ENCODE measurements at regions not wholly inside any gene's neighbourhood (a gene's known extent, or its start where the extent isn't known, plus 50 kb on each side); places are given as distances from the start of the nearest gene placed in this dataset.

DNA sequence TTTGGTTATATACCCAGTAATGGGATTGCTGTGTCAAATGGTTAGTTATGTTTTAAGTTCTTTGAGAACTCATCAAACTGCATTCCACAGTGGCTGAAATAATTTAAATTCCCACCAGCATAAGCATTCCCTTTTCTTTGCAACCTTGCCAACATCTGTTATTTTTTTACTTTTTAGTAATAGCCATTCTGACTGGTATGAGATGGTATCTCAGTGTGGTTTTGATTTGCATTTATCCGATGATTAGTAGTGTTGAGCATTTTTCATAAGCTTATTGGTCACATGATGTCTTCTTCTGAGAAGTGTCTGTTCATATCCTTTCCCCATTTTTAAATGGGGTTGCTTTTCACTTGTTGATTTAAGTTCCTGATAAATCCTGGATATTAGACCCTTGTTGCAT lies 435.7 kb upstream of the RIOK2 start:
- TF ChIP-seq POLR2A (IDR thresholded peaks at IDR 0.05) (no peak), POLR2AphosphoS5 (IDR thresholded peaks at IDR 0.05) (no peak)
- TF ChIP-seq, protein P1, sequence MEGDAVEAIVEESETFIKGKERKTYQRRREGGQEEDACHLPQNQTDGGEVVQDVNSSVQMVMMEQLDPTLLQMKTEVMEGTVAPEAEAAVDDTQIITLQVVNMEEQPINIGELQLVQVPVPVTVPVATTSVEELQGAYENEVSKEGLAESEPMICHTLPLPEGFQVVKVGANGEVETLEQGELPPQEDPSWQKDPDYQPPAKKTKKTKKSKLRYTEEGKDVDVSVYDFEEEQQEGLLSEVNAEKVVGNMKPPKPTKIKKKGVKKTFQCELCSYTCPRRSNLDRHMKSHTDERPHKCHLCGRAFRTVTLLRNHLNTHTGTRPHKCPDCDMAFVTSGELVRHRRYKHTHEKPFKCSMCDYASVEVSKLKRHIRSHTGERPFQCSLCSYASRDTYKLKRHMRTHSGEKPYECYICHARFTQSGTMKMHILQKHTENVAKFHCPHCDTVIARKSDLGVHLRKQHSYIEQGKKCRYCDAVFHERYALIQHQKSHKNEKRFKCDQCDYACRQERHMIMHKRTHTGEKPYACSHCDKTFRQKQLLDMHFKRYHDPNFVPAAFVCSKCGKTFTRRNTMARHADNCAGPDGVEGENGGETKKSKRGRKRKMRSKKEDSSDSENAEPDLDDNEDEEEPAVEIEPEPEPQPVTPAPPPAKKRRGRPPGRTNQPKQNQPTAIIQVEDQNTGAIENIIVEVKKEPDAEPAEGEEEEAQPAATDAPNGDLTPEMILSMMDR (IDR thresholded peaks at IDR 0.05), result no peak
- Histone ChIP-seq H3K9me3 (no peaks in the 10 kb centered on the region), H3K4me1 (replicated peaks) (no peaks in the 10 kb centered on the region), H3K27me3 (replicated peaks; ENCODE audit: insufficient read depth) (no peaks in the 10 kb centered on the region), H3K27ac (no peak overlapping the region), H3K4me3 (no peak overlapping the region), H3K36me3 (no peaks in the 10 kb centered on the region)
- intact Hi-C loops (cut with DNase I), result no loop called here
- no peak for DNase-seq (ENCODE audit: low spot score)
- WGBS, result 88% methylated on average over 1 of the region's 1 CpG

DNA sequence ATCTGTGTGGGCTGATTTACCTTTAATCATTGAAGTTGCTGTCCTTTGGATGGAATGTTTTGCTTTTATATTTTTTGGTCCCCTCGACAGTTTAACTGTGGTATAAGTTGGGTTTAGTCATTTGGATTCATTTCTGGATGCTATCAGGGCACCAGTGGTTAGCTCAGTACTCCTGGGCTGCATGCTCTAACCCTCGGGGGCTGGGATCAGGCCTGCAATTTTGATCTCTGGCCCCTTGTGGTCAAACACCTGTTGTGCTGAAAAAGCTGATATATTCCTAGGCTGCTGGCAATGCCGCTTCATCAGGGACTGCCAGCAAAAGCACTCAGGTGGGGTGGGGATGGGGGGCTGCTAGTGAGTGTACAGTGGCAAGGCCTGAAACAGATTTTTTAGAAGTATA lies 440.4 kb upstream of the RIOK2 start:
- Histone ChIP-seq H3K27me3 (replicated peaks; ENCODE audit: insufficient read depth) (no peaks in the 10 kb centered on the region), H3K27ac (no peak overlapping the region), H3K9me3 (no peaks in the 10 kb centered on the region), H3K4me3 (no peak overlapping the region), H3K4me1 (replicated peaks) (no peaks in the 10 kb centered on the region), H3K36me3 (no peaks in the 10 kb centered on the region)
- intact Hi-C loops (cut with DNase I), result no loop called here
- TF ChIP-seq POLR2AphosphoS5 (IDR thresholded peaks at IDR 0.05) (no peak), POLR2A (IDR thresholded peaks at IDR 0.05) (no peak)
- TF ChIP-seq, protein P1 (IDR thresholded peaks at IDR 0.05), result no peak
- 79% methylated on average over 3 of the region's 3 CpGs for WGBS
- DNase-seq (ENCODE audit: low spot score), result no peak

DNA sequence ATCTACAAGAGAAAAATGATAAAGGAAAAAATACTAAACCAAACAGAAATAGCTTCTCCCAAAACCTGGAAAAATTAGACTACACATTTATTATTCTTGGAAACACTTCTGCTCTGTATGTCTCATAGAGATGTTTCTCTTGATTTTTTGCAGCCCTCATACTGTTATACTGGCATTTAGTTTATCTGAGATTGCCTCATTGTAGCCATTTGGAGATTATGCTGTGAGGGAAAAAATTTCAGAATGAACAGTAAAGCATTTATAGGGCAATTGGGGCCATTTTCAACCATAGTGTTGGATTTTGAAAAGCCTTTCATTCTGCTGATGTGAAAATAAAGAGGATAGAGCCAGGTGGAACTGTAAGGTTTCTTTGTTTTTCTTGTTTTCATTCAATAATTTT lies 441.8 kb upstream of the RIOK2 start:
- intact Hi-C loops (cut with DNase I), result no loop called here
- H3K9me3 ChIP-seq, result no peaks in the 10 kb centered on the region
- no peak overlapping the region for H3K4me3 ChIP-seq
- no peak overlapping the region for H3K27ac ChIP-seq
- no peaks in the 10 kb centered on the region for H3K36me3 ChIP-seq
- H3K27me3 ChIP-seq (replicated peaks; ENCODE audit: insufficient read depth), result no peaks in the 10 kb centered on the region
- TF ChIP-seq POLR2AphosphoS5 (IDR thresholded peaks at IDR 0.05) (no peak), POLR2A (IDR thresholded peaks at IDR 0.05) (no peak)
- TF ChIP-seq, protein P1 (IDR thresholded peaks at IDR 0.05), result no peak
- DNase-seq (ENCODE audit: low spot score), result no peak
- H3K4me1 ChIP-seq (replicated peaks), result no peaks in the 10 kb centered on the region

DNA sequence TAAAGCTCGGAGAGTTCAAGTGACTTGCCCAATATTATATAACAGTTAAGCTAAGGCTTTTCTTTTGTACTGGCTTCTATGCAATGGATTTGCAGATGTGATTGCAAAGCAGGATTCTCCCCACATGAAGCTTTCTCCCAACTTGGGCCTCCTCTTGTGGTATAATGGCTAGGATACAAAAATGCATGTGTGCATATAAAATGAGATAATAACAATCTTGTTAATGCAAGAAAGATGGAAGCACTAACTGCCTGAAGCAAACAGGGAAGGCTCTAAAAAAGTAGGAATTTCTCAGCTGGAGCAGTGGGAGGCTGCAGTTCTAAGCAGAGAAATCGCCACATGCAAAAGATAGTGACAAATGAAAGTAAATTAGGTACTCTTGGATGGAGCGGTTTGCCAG lies 444.2 kb upstream of the RIOK2 start:
- no peak overlapping the region for H3K4me3 ChIP-seq
- no peak for TF ChIP-seq POLR2AphosphoS5 (IDR thresholded peaks at IDR 0.05)
- TF ChIP-seq, protein P1 (IDR thresholded peaks at IDR 0.05), result no peak
- TF ChIP-seq POLR2A (IDR thresholded peaks at IDR 0.05), result no peak
- intact Hi-C loops (cut with DNase I), result no loop called here
- H3K36me3 ChIP-seq, result no peaks in the 10 kb centered on the region
- 76% methylated on average over 3 of the region's 3 CpGs for WGBS
- H3K27me3 ChIP-seq (replicated peaks; ENCODE audit: insufficient read depth), result no peaks in the 10 kb centered on the region
- H3K9me3 ChIP-seq, result no peaks in the 10 kb centered on the region
- no peaks in the 10 kb centered on the region for H3K4me1 ChIP-seq (replicated peaks)
- H3K27ac ChIP-seq, result no peak overlapping the region
- no peak for DNase-seq (ENCODE audit: low spot score)

DNA sequence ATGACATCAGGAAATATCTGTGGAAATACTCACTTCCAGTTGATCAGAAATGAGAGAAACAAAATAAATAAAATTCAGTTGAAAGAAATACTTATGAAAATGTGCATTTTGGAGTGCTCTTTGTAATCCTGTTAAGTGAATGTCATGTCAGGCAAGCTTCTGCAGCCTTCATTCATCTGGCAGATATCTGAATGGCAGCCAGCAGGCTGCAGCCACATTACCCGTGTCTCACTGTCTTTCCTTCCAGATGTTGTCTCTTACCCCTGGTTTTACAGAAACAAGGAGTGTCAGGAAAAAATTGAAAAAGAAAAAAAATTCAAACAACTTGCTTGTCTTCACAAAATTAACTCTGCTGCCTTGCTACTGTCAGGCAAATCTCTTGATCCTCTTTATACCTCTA lies 445.0 kb upstream of the RIOK2 start:
- 29% methylated on average over 1 of the region's 1 CpG for WGBS

More for the DNA sequence above, 445.0 kb upstream of the RIOK2 start:
- TF ChIP-seq, protein P1 (IDR thresholded peaks at IDR 0.05), result no peak
- TF ChIP-seq POLR2A (IDR thresholded peaks at IDR 0.05) (no peak), POLR2AphosphoS5 (IDR thresholded peaks at IDR 0.05) (no peak)
- Histone ChIP-seq H3K27me3 (replicated peaks; ENCODE audit: insufficient read depth) (no peaks in the 10 kb centered on the region), H3K4me3 (no peak overlapping the region), H3K36me3 (no peaks in the 10 kb centered on the region), H3K4me1 (replicated peaks) (no peaks in the 10 kb centered on the region), H3K27ac (no peak overlapping the region), H3K9me3 (no peaks in the 10 kb centered on the region)
- DNase-seq (ENCODE audit: low spot score), result no peak
- intact Hi-C loops (cut with DNase I), result no loop called here
